Neuronal stem cell (in vitro differentiated cells): ENCODE measurements at regions not wholly inside any gene's neighbourhood (a gene's known extent, or its start where the extent isn't known, plus 50 kb on each side); places are given as distances from the start of the nearest gene placed in this dataset.

Experiments
- DNase-seq: peaks from one replicate; pipeline ENCODE4 v3.0.0-alpha.2; 2013; ENCODE audit warnings: low spot score
- H2AFZ ChIP-seq: one replicate; pipeline ENCODE4 v1.6.1; 2013; ENCODE audit warnings: mild to moderate bottlenecking, low read length, inconsistent platforms
- H2AK5ac ChIP-seq: 2 replicates; pipeline ENCODE4 v1.6.1; 2013; ENCODE audit warnings: low read depth, mild to moderate bottlenecking, inconsistent platforms, low read length, moderate library complexity, mixed read lengths
- H2BK120ac ChIP-seq: 2 replicates; pipeline ENCODE4 v1.6.1; 2013; ENCODE audit warnings: low read depth, mild to moderate bottlenecking, inconsistent platforms, low read length, moderate library complexity, mixed read lengths
- H2BK12ac ChIP-seq: one replicate; pipeline ENCODE4 v1.6.1; 2013; ENCODE audit warnings: low read length, inconsistent platforms
- H2BK15ac ChIP-seq: 2 replicates; pipeline ENCODE4 v1.6.1; 2013; ENCODE audit warnings: mild to moderate bottlenecking, low read length, inconsistent platforms, mixed read lengths
- H2BK5ac ChIP-seq: one replicate; pipeline ENCODE4 v1.6.1; 2013; ENCODE audit warnings: inconsistent platforms, mild to moderate bottlenecking, low read length, moderate library complexity
- H3K14ac ChIP-seq: one replicate; pipeline ENCODE4 v1.6.1; 2013; ENCODE audit warnings: low read length, inconsistent platforms
- H3K18ac ChIP-seq: 2 replicates; pipeline ENCODE4 v1.6.1; 2013; ENCODE audit warnings: low read length, inconsistent platforms
- H3K23ac ChIP-seq: 2 replicates; pipeline ENCODE4 v1.6.1; 2013; ENCODE audit warnings: low read depth, mild to moderate bottlenecking, mixed read lengths, low read length, inconsistent platforms; ENCODE audit not compliant: poor library complexity
- H3K27ac ChIP-seq: replicated peaks from 3 replicates; pipeline ENCODE4 v1.5.1; 2013; ENCODE audit warnings: low read length, inconsistent platforms
- H3K27me3 ChIP-seq, 3 experiments: 2 replicates each; pipeline ENCODE4 v1.6.1; 2013; ENCODE audit warnings: low read length in 3 of 3, mild to moderate bottlenecking in 2 of 3, inconsistent platforms in 1 of 3, low read depth in 1 of 3, mixed read lengths in 1 of 3, moderate library complexity in 1 of 3; ENCODE audit not compliant: control insufficient read depth in 3 of 3, insufficient read depth in 3 of 3
- H3K36me3 ChIP-seq, 2 donors: replicated peaks in 1 of 2; 2 replicates each; pipeline ENCODE4 v1.6.1; 2013; ENCODE audit warnings: low read length in 2 of 2; ENCODE audit not compliant: control insufficient read depth in 2 of 2, insufficient read depth in 2 of 2
- H3K4ac ChIP-seq: 2 replicates; pipeline ENCODE4 v1.6.1; 2013; ENCODE audit warnings: inconsistent platforms, mild to moderate bottlenecking, low read length, moderate library complexity
- H3K4me1 ChIP-seq, 2 donors: 1 replicate in 1 of 2; 2 replicates in 1 of 2; pipeline ENCODE4 v1.6.1; 2013; ENCODE audit warnings: low read length in 2 of 2, low read depth in 1 of 2; ENCODE audit not compliant: control insufficient read depth in 2 of 2, insufficient read depth in 1 of 2
- H3K4me2 ChIP-seq: one replicate; pipeline ENCODE4 v1.6.1; 2013; ENCODE audit warnings: mild to moderate bottlenecking, low read length, inconsistent platforms; ENCODE audit not compliant: insufficient read depth, poor library complexity, severe bottlenecking
- H3K4me3 ChIP-seq, 2 donors: 2 replicates each; pipeline ENCODE4 v1.5.1; 2013; ENCODE audit warnings: low read length in 2 of 2, mild to moderate bottlenecking in 2 of 2, inconsistent platforms in 1 of 2, moderate library complexity in 1 of 2
- H3K79me1 ChIP-seq: one replicate; pipeline ENCODE4 v1.6.1; 2013; ENCODE audit warnings: low read depth, mild to moderate bottlenecking, inconsistent platforms, low read length, moderate library complexity
- H3K9ac ChIP-seq: one replicate; pipeline ENCODE4 v1.6.1; 2013; ENCODE audit warnings: mild to moderate bottlenecking, low read depth, low read length, inconsistent platforms; ENCODE audit not compliant: poor library complexity
- H3K9me3 ChIP-seq, 2 donors: replicated peaks in 1 of 2; 2 replicates each; pipeline versions ENCODE3 to v1.6.1; 2013; ENCODE audit warnings: low read length in 2 of 2, mild to moderate bottlenecking in 2 of 2, inconsistent platforms in 1 of 2, low read depth in 1 of 2, mixed read lengths in 1 of 2, moderate library complexity in 1 of 2; ENCODE audit not compliant: control insufficient read depth in 2 of 2, insufficient read depth in 1 of 2
- H4K8ac ChIP-seq: one replicate; pipeline ENCODE4 v1.6.1; 2013; ENCODE audit warnings: low read depth, mild to moderate bottlenecking, inconsistent platforms, low read length, moderate library complexity
- H4K91ac ChIP-seq: one replicate; pipeline ENCODE4 v1.6.1; 2013; ENCODE audit warnings: low read length, low read depth, mild to moderate bottlenecking, inconsistent platforms; ENCODE audit not compliant: poor library complexity
- WGBS, 2 donors: extraction: QIAGEN DNeasy Blood & Tissue Kit; methylation state at CpG; one replicate each; pipeline ENCODE4 v1.1.7; 2013; ENCODE audit warnings: missing lambda C conversion rate in 2 of 2, mixed read lengths in 1 of 2; ENCODE audit not compliant: insufficient read length in 2 of 2, insufficient replicate concordance in 1 of 2; ENCODE audit errors: extremely low coverage in 2 of 2; 5-methylcytosine and 5-hydroxymethylcytosine counted together

GRCh38 chr6:82651845-82652335 is 288.3 kb downstream of the TPBG start:
- H3K27ac ChIP-seq, result no peak overlapping the region
- no peaks in the 10 kb centered on the region for H3K27me3 ChIP-seq
- H4K91ac ChIP-seq, result no peak overlapping the region
- H3K4ac ChIP-seq, result no peak overlapping the region
- no peak overlapping the region for H2BK15ac ChIP-seq
- H3K4me2 ChIP-seq, result no peak overlapping the region
- DNase-seq, result no peak
- no CpG with 5 or more reads among the region's 5 CpGs for WGBS, 2 donors
- H2AK5ac ChIP-seq, result no peak overlapping the region
- H3K4me1 ChIP-seq, result no peaks in the 10 kb centered on the region
- H2AFZ ChIP-seq, result no peak overlapping the region
- no peak overlapping the region for H3K9ac ChIP-seq
- no peak overlapping the region for H3K23ac ChIP-seq
- H2BK5ac ChIP-seq, result no peak overlapping the region
- no peaks in the 10 kb centered on the region for H3K79me1 ChIP-seq
- H3K9me3 ChIP-seq, result no peaks in the 10 kb centered on the region
- no peak overlapping the region for H3K18ac ChIP-seq
- H3K4me3 ChIP-seq, result no peak overlapping the region
- H4K8ac ChIP-seq, result no peak overlapping the region
- no peak overlapping the region for H3K14ac ChIP-seq
- H2BK12ac ChIP-seq, result no peak overlapping the region
- H2BK120ac ChIP-seq, result no peak overlapping the region
- H3K36me3 ChIP-seq, result no peaks in the 10 kb centered on the region

GRCh38 chr6:82679232-82679631 is 315.6 kb downstream of the TPBG start:
- H3K27ac ChIP-seq, result no peak overlapping the region
- no peak overlapping the region for H3K23ac ChIP-seq
- no peak overlapping the region for H3K14ac ChIP-seq
- H2BK120ac ChIP-seq, result no peak overlapping the region
- no peak overlapping the region for H3K18ac ChIP-seq
- H3K27me3 ChIP-seq, result peaks cover 0 to 3% (median 0%) of the 10 kb centered on the region in 3 experiments
- no peaks in the 10 kb centered on the region for H3K79me1 ChIP-seq
- H3K36me3 ChIP-seq, result no peaks in the 10 kb centered on the region
- H2BK15ac ChIP-seq, result no peak overlapping the region
- no CpG with 5 or more reads among the region's 2 CpGs for WGBS, 2 donors
- H3K9ac ChIP-seq, result no peak overlapping the region
- no peak overlapping the region for H4K91ac ChIP-seq
- no peak overlapping the region for H3K4me2 ChIP-seq
- no peak overlapping the region for H2AK5ac ChIP-seq
- no peak overlapping the region for H2AFZ ChIP-seq
- H3K4me1 ChIP-seq, result no peaks in the 10 kb centered on the region
- peaks cover 0 to 8% of the 10 kb centered on the region in 2 donors for H3K9me3 ChIP-seq
- H3K4ac ChIP-seq, result no peak overlapping the region
- no peak overlapping the region for H4K8ac ChIP-seq
- DNase-seq, result no peak
- H2BK5ac ChIP-seq, result no peak overlapping the region
- no peak overlapping the region for H3K4me3 ChIP-seq
- H2BK12ac ChIP-seq, result no peak overlapping the region

GRCh38 chr6:82680192-82680591 is 316.6 kb downstream of the TPBG start:
- DNase-seq, result no peak
- Histone ChIP-seq H3K4me1 (no peaks in the 10 kb centered on the region), H2BK5ac (no peak overlapping the region), H4K91ac (no peak overlapping the region), H3K14ac (no peak overlapping the region), H3K4ac (no peak overlapping the region), H3K9me3 (peaks cover 0 to 8% of the 10 kb centered on the region in 2 donors), H2BK120ac (no peak overlapping the region), H3K4me2 (no peak overlapping the region), H3K79me1 (no peaks in the 10 kb centered on the region), H3K18ac (no peak overlapping the region), H3K27me3 (peaks cover 0 to 3% (median 0%) of the 10 kb centered on the region in 3 experiments), H2BK12ac (no peak overlapping the region), H3K23ac (no peak overlapping the region), H3K36me3 (no peaks in the 10 kb centered on the region), H3K27ac (no peak overlapping the region), H2AFZ (no peak overlapping the region), H3K4me3 (no peak overlapping the region), H2BK15ac (no peak overlapping the region), H4K8ac (no peak overlapping the region), H2AK5ac (no peak overlapping the region), H3K9ac (no peak overlapping the region)
- no CpG with 5 or more reads among the region's 3 CpGs for WGBS, 2 donors

GRCh38 chr6:82681119-82681714 is 317.6 kb downstream of the TPBG start:
- no peak overlapping the region for H3K27ac ChIP-seq
- no peaks in the 10 kb centered on the region for H3K4me1 ChIP-seq
- H3K79me1 ChIP-seq, result no peaks in the 10 kb centered on the region
- H2BK12ac ChIP-seq, result no peak overlapping the region
- peaks cover 0 to 5% of the 10 kb centered on the region in 2 donors for H3K9me3 ChIP-seq
- H4K8ac ChIP-seq, result no peak overlapping the region
- H2BK5ac ChIP-seq, result no peak overlapping the region
- H3K14ac ChIP-seq, result no peak overlapping the region
- H3K4ac ChIP-seq, result no peak overlapping the region
- H2AFZ ChIP-seq, result no peak overlapping the region
- no peak overlapping the region for H2BK15ac ChIP-seq
- H3K36me3 ChIP-seq, result no peaks in the 10 kb centered on the region
- H3K18ac ChIP-seq, result no peak overlapping the region
- H2BK120ac ChIP-seq, result no peak overlapping the region
- no peak overlapping the region for H3K4me2 ChIP-seq
- no peak overlapping the region for H2AK5ac ChIP-seq
- no CpG with 5 or more reads among the region's 3 CpGs for WGBS, 2 donors
- no peak overlapping the region for H3K9ac ChIP-seq
- H3K23ac ChIP-seq, result no peak overlapping the region
- DNase-seq, result no peak
- H4K91ac ChIP-seq, result no peak overlapping the region
- H3K27me3 ChIP-seq, result peaks cover 0 to 3% (median 0%) of the 10 kb centered on the region in 3 experiments
- H3K4me3 ChIP-seq, result peak overlapping the region in 1 of 2 donors; percentile 22
